NT2/D1 (cell line): ENCODE measurements at regions not wholly inside any gene's neighbourhood (a gene's known extent, or its start where the extent isn't known, plus 50 kb on each side); places are given as distances from the start of the nearest gene placed in this dataset.

Experiments
- SUZ12 ChIP-seq: IDR thresholded peaks from 2 replicates; pipeline ENCODE4 v1.6.1; 2011; ENCODE audit not compliant: insufficient read length, insufficient read depth; ENCODE audit errors: extremely low read depth
- ZNF274 ChIP-seq: IDR thresholded peaks from 2 replicates; pipeline ENCODE4 v1.6.1; 2011; ENCODE audit warnings: mild to moderate bottlenecking, low read depth, low read length

GRCh38 chr7:159195946-159196345 lies 51.3 kb upstream of the VIPR2 start:
- TF ChIP-seq ZNF274 (no peak), SUZ12 (no peak)
